ENCODE measurements at regions not wholly inside any gene's neighbourhood (a gene's known extent, or its start where the extent isn't known, plus 50 kb on each side); places are given as distances from the start of the nearest gene placed in this dataset.

- in situ Hi-C loops (cut with MboI) (no loop called here), intact Hi-C loops (cut with micrococcal nuclease; ENCODE audit: unreplicated experiment) (no loop called here)
- BruUV-seq (replicated peaks): no TSS peak
- no peak overlapping the region for H3K9ac ChIP-seq (ENCODE audit: control insufficient read depth, insufficient read depth, low read length)
- no peaks in the 10 kb centered on the region for H3K4me1 ChIP-seq (ENCODE audit: control insufficient read depth, insufficient read depth, low read length)
- ChIA-PET CTCF (interaction anchor here (0.8 to 1.5 kb wide), 3 partner anchors 12 to 706 kb away, joined by 3 read pairs; no protein-coding TSS in a partner anchor), SMC1A (ENCODE audit: uncharacterized antibody, unreplicated experiment) (interaction anchor here (0.5 to 1.4 kb wide), 2 partner anchors 82 to 466 kb away, joined by 3 to 4 read pairs; no protein-coding TSS in a partner anchor), RAD21 (ENCODE audit: unreplicated experiment) (no interaction called here), POLR2A (no interaction called here)
- H3K4me3 ChIP-seq: no peak overlapping the region
- TF ChIP-seq RB1 (IDR thresholded peaks at IDR 0.05; ENCODE audit: borderline replicate concordance) (no peak), ETV6 (conservative IDR thresholded peaks at IDR 0.05 in 1 of 2, IDR thresholded peaks at IDR 0.05 in 1 of 2; ENCODE audit: borderline replicate concordance in 1 of 2, low read depth in 1 of 2) (no peak), CEBPB (IDR thresholded peaks at IDR 0.05; ENCODE audit: borderline replicate concordance in 1 of 2, low read depth in 2 of 2, low read length in 2 of 2) (no peak), TCF12 (IDR thresholded peaks at IDR 0.05; ENCODE audit: low read depth, low read length) (no peak)
- no peaks in the 10 kb centered on the region for H3K27me3 ChIP-seq (replicated peaks in 1 of 2; ENCODE audit: control insufficient read depth in 2 of 2, insufficient read depth in 2 of 2, low read length in 1 of 2)
- no peaks in the 10 kb centered on the region for H3K9me3 ChIP-seq (replicated peaks; ENCODE audit: control insufficient read depth, insufficient read depth, low read length)
- H3K36me3 ChIP-seq (ENCODE audit: control insufficient read depth in 2 of 2, insufficient read depth in 2 of 2, low read length in 1 of 2): no peaks in the 10 kb centered on the region
- 78% methylated on average over 2 of the region's 2 CpGs for WGBS (ENCODE audit: insufficient coverage, insufficient replicate concordance, low lambda C conversion rate, missing lambda C conversion rate)
- no peak overlapping the region for H3K27ac ChIP-seq (ENCODE audit: control insufficient read depth, insufficient read depth)
- FAIRE-seq (no peak), DNase-seq (ENCODE audit: low read depth, low spot score) (no peak), ATAC-seq (no peak)
- no peaks in the 10 kb centered on the region for H3K79me2 ChIP-seq (ENCODE audit: control insufficient read depth, insufficient read depth, low read length)
- H3K4me2 ChIP-seq (ENCODE audit: control insufficient read depth, insufficient read depth): no peak overlapping the region
- H2AFZ ChIP-seq (ENCODE audit: control insufficient read depth, low read depth, low read length): no peak overlapping the region
- H4K20me1 ChIP-seq (ENCODE audit: control insufficient read depth, insufficient read depth): no peaks in the 10 kb centered on the region
Measured at GRCh38 chr1:168643152-168643551, 66.7 kb downstream of the XCL1 start.
